MM.1S (cell line): ENCODE measurements at regions not wholly inside any gene's neighbourhood (a gene's known extent, or its start where the extent isn't known, plus 50 kb on each side); places are given as distances from the start of the nearest gene placed in this dataset.
A peak's percentile ranks its signal among the peaks of the same experiment; 100 is the strongest.

Experiments used
- DNase-seq: peaks from one replicate; pipeline ENCODE4 v3.0.0-alpha.2; 2015
- H2AFZ ChIP-seq: fragments of 300-600 bp; sonication (generic); 2 replicates; pipeline ENCODE4 v1.6.0; 2016; ENCODE audit warnings: antibody characterized with exemption, low read length
- H3F3A ChIP-seq: fragments of 300-600 bp; sonication (generic); 2 replicates; pipeline ENCODE4 v1.6.1; 2016; ENCODE audit warnings: mild to moderate bottlenecking, antibody characterized with exemption, low read length, moderate library complexity, mixed read lengths; ENCODE audit not compliant: insufficient read depth
- H3K27ac ChIP-seq: fragments of 300-600 bp; sonication (generic); 2 replicates; pipeline ENCODE4 v1.5.1; 2016; ENCODE audit warnings: mild to moderate bottlenecking, low read length
- H3K27me3 ChIP-seq: fragments of 300-600 bp; sonication (generic); replicated peaks from 2 replicates; pipeline ENCODE4 v1.6.0; 2016; ENCODE audit warnings: low read length; ENCODE audit not compliant: insufficient read depth
- H3K36me3 ChIP-seq: fragments of 300-600 bp; sonication (generic); replicated peaks from 2 replicates; pipeline ENCODE4 v1.6.1; 2016; ENCODE audit warnings: mild to moderate bottlenecking, low read length, mixed read lengths; ENCODE audit not compliant: insufficient read depth
- H3K4me1 ChIP-seq: fragments of 300-600 bp; sonication (generic); 2 replicates; pipeline ENCODE4 v1.6.1; 2016; ENCODE audit warnings: low read length, mixed read lengths
- H3K4me2 ChIP-seq: fragments of 300-600 bp; sonication (generic); 2 replicates; pipeline ENCODE4 v1.6.0; 2016; ENCODE audit warnings: low read depth, low read length
- H3K4me3 ChIP-seq: fragments of 300-600 bp; sonication (generic); 2 replicates; pipeline ENCODE4 v1.5.1; 2016; ENCODE audit warnings: low read length, mixed read lengths
- H3K79me2 ChIP-seq: fragments of 300-600 bp; sonication (generic); 2 replicates; pipeline ENCODE4 v1.6.1; 2016; ENCODE audit warnings: mixed run types, low read length, mixed read lengths
- H3K9ac ChIP-seq: fragments of 300-600 bp; sonication (generic); 2 replicates; pipeline ENCODE4 v1.6.1; 2016; ENCODE audit warnings: low read length, mixed read lengths
- H3K9me2 ChIP-seq: fragments of 300-600 bp; sonication (generic); replicated peaks from 2 replicates; pipeline ENCODE4 v1.6.1; 2016; ENCODE audit warnings: mild to moderate bottlenecking, low read length, mixed read lengths; ENCODE audit not compliant: insufficient read depth
- H3K9me3 ChIP-seq: fragments of 300-600 bp; sonication (generic); replicated peaks from 2 replicates; pipeline ENCODE4 v1.6.1; 2016; ENCODE audit warnings: mild to moderate bottlenecking, low read length, mixed read lengths; ENCODE audit not compliant: insufficient read depth
- H4K20me1 ChIP-seq: fragments of 300-600 bp; sonication (generic); 2 replicates; pipeline ENCODE4 v1.6.1; 2016; ENCODE audit warnings: mild to moderate bottlenecking, low read length, moderate library complexity, mixed read lengths; ENCODE audit not compliant: insufficient read depth
- CTCF ChIP-seq: fragments of 300-600 bp; sonication (generic); IDR thresholded peaks from 2 replicates; pipeline ENCODE4 v1.5.1; 2016; ENCODE audit warnings: antibody characterized with exemption, low read length, mixed read lengths
- EZH2 ChIP-seq: fragments of 300-600 bp; sonication (generic); optimal IDR thresholded peaks from 2 replicates; pipeline ENCODE3; 2017; ENCODE audit warnings: low read depth, mild to moderate bottlenecking, antibody characterized with exemption, low read length, mixed read lengths
- EZH2phosphoT487 ChIP-seq: fragments of 300-600 bp; sonication (generic); IDR thresholded peaks from 2 replicates; pipeline ENCODE4 v1.6.1; 2018; ENCODE audit warnings: antibody characterized with exemption, low read length

- H3K9me2 ChIP-seq, result no peaks in the 10 kb centered on the region
- no peak overlapping the region for H3K4me3 ChIP-seq
- no peak overlapping the region for H3K9ac ChIP-seq
- H3K27ac ChIP-seq, result no peak overlapping the region
- no peak overlapping the region for H2AFZ ChIP-seq
- no peaks in the 10 kb centered on the region for H3K4me1 ChIP-seq
- H3F3A ChIP-seq, result no peaks in the 10 kb centered on the region
- no peak overlapping the region for H3K4me2 ChIP-seq
- no peak for DNase-seq
- no peaks in the 10 kb centered on the region for H3K79me2 ChIP-seq
- no peaks in the 10 kb centered on the region for H3K27me3 ChIP-seq
- no peaks in the 10 kb centered on the region for H3K36me3 ChIP-seq
- H3K9me3 ChIP-seq, result no peaks in the 10 kb centered on the region
- TF ChIP-seq CTCF (no peak), EZH2 (no peak), EZH2phosphoT487 (no peak)
- no peaks in the 10 kb centered on the region for H4K20me1 ChIP-seq
These were observed 389.6 kb upstream of the DDHD1 start for GRCh38 chr14:53542732-53543131.

GRCh38 chr14:53541411-53541810 lies 388.3 kb upstream of the DDHD1 start:
- Histone ChIP-seq H3F3A (no peaks in the 10 kb centered on the region), H4K20me1 (no peaks in the 10 kb centered on the region), H3K9ac (no peak overlapping the region), H3K4me1 (no peaks in the 10 kb centered on the region), H3K27ac (no peak overlapping the region), H2AFZ (no peak overlapping the region), H3K9me2 (no peaks in the 10 kb centered on the region), H3K9me3 (no peaks in the 10 kb centered on the region), H3K4me2 (no peak overlapping the region), H3K27me3 (no peaks in the 10 kb centered on the region), H3K79me2 (no peaks in the 10 kb centered on the region), H3K36me3 (no peaks in the 10 kb centered on the region), H3K4me3 (no peak overlapping the region)
- TF ChIP-seq EZH2 (no peak), CTCF (no peak), EZH2phosphoT487 (no peak)
- DNase-seq, result no peak

DNA sequence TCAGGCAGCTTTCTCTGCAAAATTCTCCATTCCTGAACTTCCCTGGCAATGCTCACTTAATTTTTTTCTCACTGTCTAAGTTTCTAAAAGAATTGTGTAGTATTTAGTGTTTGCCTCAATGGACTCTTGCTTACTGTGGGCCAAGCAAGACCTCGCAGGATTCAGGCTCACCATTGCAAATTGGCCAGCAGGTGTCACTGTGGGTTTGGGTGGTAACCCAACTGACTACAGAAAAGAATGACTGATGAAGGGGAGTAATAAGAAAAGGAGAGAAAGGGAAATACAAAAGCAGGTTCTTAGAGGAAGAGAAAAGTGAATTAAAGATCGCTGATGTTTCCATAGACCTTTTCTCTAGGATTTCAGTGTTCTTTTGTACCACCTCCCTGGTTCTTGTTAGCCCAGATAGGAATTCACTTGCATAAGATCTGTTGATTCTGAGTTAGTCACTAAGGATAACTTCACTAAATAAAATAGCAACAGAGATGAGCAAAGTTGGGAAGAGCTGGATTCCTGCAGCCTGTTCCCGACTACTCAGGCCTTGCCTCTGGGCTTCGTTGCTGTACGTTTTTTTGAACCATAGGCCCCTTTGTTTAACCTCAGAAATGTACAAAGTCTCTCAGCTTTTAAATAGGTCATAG lies 386.5 kb upstream of the DDHD1 start:
- no peak overlapping the region for H2AFZ ChIP-seq
- H3K4me1 ChIP-seq, result no peaks in the 10 kb centered on the region
- H3F3A ChIP-seq, result no peaks in the 10 kb centered on the region
- H3K36me3 ChIP-seq, result no peaks in the 10 kb centered on the region
- no peak overlapping the region for H3K27ac ChIP-seq
- H3K27me3 ChIP-seq, result no peaks in the 10 kb centered on the region
- H3K4me3 ChIP-seq, result no peak overlapping the region
- no peaks in the 10 kb centered on the region for H3K9me2 ChIP-seq
- no peak overlapping the region for H3K9ac ChIP-seq
- no peaks in the 10 kb centered on the region for H3K79me2 ChIP-seq
- H3K4me2 ChIP-seq, result no peak overlapping the region
- peak; percentile 44 for DNase-seq
- TF ChIP-seq EZH2phosphoT487, result no peak
- peak; percentile 68 for TF ChIP-seq CTCF
- no peak for TF ChIP-seq EZH2
- no peaks in the 10 kb centered on the region for H3K9me3 ChIP-seq
- H4K20me1 ChIP-seq, result no peaks in the 10 kb centered on the region
